ENCODE measurements at regions not wholly inside any gene's neighbourhood (a gene's known extent, or its start where the extent isn't known, plus 50 kb on each side); places are given as distances from the start of the nearest gene placed in this dataset.

DNA sequence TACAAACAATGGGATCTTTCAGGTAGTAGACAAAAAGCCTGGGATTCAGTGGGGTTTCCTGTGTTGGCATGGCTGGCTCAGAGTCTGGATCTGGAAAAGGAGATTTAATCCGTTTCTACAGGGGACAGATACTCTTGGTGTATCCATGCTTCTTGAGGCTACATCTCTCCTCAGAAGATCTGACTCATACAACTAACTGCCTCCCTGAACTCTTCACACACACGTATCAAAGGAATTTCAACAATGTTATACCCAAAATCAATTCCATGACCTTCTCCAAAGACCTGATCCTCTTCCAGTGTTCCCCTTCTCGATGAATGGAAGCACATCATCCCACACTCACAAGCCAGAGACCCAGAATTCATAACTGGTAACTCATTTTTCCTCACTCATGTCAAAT, 435.3 kb upstream of the NBEA start:
- TF ChIP-seq CTCF (conservative IDR thresholded peaks at IDR 0.05; ENCODE audit: low read depth, low read length): no peak
- no peak for DNase-seq (ENCODE audit: low read depth)
- no peak overlapping the region for H3K4me3 ChIP-seq (ENCODE audit: low read depth, low read length)

DNA sequence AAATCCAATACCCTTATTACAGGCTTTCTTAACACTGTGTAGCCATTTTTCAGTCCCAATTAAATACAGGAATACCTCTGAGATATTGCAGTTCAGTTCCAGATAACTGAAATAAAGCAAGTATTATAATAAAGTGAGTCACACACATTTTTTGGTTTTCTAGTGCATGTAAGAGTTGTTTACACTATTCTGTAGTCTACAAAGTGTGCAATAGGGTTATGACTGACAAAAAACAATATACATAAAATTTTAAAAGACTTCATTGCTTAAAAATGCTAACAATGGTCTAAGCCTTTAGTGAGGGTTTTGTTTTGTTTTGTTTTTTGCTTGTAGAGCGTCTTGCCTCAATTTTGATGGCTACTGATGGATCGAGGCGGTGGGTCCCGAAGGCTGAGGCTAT, 434.4 kb upstream of the NBEA start:
- TF ChIP-seq CTCF (conservative IDR thresholded peaks at IDR 0.05; ENCODE audit: low read depth, low read length): no peak
- H3K4me3 ChIP-seq (ENCODE audit: low read depth, low read length): no peak overlapping the region
- DNase-seq (ENCODE audit: low read depth): no peak

- no peak for DNase-seq (ENCODE audit: low read depth)
- TF ChIP-seq CTCF (conservative IDR thresholded peaks at IDR 0.05; ENCODE audit: low read depth, low read length): no peak
Measured at GRCh38 chr13:34512817-34513216, 429.3 kb upstream of the NBEA start.

DNA sequence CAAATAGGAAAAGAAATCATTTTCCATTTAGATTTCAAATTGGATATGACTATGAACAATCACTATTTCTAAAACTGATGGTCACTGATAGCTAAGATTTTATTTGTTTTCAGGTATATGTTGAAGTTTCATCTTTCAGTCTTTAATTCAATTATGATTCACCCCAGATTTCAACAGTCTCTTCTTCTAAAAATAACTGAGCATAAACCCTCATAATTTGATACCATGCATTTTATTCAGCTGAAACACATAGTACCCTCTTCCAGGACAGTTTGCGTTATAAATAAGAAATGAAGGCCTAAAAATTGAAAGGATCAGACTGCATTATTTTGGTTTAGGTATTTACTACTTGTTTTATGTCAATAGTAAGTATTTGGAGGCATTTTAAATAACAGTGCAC, 428.5 kb upstream of the NBEA start:
- DNase-seq (ENCODE audit: low read depth): no peak
- no peak overlapping the region for H3K4me3 ChIP-seq (ENCODE audit: low read depth, low read length)
- TF ChIP-seq CTCF (conservative IDR thresholded peaks at IDR 0.05; ENCODE audit: low read depth, low read length): no peak

More at GRCh38 chr13:34512817-34513216, 429.3 kb upstream of the NBEA start:
- no peak overlapping the region for H3K4me3 ChIP-seq (ENCODE audit: low read depth, low read length)

DNA sequence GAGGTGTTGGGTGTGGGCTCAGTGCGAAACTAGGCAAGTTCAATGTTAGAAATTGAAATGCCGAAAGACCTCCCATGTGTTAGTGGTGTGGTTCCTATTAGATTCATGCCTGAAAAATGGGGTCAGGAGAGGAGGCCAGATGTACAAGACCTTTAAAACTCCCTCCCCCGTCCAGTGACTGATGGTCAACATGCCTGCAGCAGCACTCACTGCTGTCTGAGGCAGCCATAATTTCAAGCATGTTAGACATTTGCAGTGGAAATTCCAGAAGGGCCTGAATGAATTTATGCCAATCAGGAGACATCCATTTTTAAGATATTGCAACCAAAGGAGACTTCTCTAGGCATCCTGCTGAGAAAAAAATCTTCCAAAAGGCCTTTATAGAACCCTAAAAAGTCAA, 426.9 kb upstream of the NBEA start:
- TF ChIP-seq CTCF (conservative IDR thresholded peaks at IDR 0.05; ENCODE audit: low read depth, low read length): no peak
- DNase-seq (ENCODE audit: low read depth): no peak

GRCh38 chr13:34521171-34521570, 420.9 kb upstream of the NBEA start:
- no peak for DNase-seq (ENCODE audit: low read depth)
- TF ChIP-seq CTCF (conservative IDR thresholded peaks at IDR 0.05; ENCODE audit: low read depth, low read length): no peak
- H3K4me3 ChIP-seq (ENCODE audit: low read depth, low read length): no peak overlapping the region

More for the DNA sequence above, 426.9 kb upstream of the NBEA start:
- no peak overlapping the region for H3K4me3 ChIP-seq (ENCODE audit: low read depth, low read length)

- no peak for TF ChIP-seq CTCF (conservative IDR thresholded peaks at IDR 0.05; ENCODE audit: low read depth, low read length)
- no peak overlapping the region for H3K4me3 ChIP-seq (ENCODE audit: low read depth, low read length)
- no peak for DNase-seq (ENCODE audit: low read depth)
Measured at GRCh38 chr13:34522808-34523207, 419.3 kb upstream of the NBEA start.

All from choroid plexus epithelial cell (primary cell).